Parathyroid adenoma (tissue), 2 donors: ENCODE measurements at regions not wholly inside any gene's neighbourhood (a gene's known extent, or its start where the extent isn't known, plus 50 kb on each side); places are given as distances from the start of the nearest gene placed in this dataset.

Source experiments
- H2AFZ ChIP-seq: fragments of 300-600 bp; sonication (generic); one replicate; pipeline ENCODE4 v1.7.0; 2017; ENCODE audit warnings: antibody characterized with exemption, mild to moderate bottlenecking
- H3K27ac ChIP-seq: fragments of 300-600 bp; sonication (generic); one replicate; pipeline ENCODE4 v1.7.0; 2017
- H3K27me3 ChIP-seq: fragments of 300-600 bp; sonication (generic); one replicate; pipeline ENCODE4 v1.7.0; 2017; ENCODE audit warnings: low read length; ENCODE audit not compliant: control insufficient read depth, insufficient read depth
- H3K36me3 ChIP-seq: fragments of 300-600 bp; sonication (generic); one replicate; pipeline ENCODE4 v1.7.0; 2017; ENCODE audit warnings: low read length; ENCODE audit not compliant: control insufficient read depth, insufficient read depth
- H3K4me1 ChIP-seq: fragments of 300-600 bp; sonication (generic); one replicate; pipeline ENCODE4 v1.7.0; 2017; ENCODE audit warnings: control low read depth
- H3K4me2 ChIP-seq: fragments of 300-600 bp; sonication (generic); one replicate; pipeline ENCODE4 v1.7.0; 2017; ENCODE audit warnings: low read length
- H3K4me3 ChIP-seq: fragments of 300-600 bp; sonication (generic); one replicate; pipeline ENCODE4 v1.7.0; 2017; ENCODE audit warnings: low read depth, low read length
- H3K79me2 ChIP-seq: fragments of 300-600 bp; sonication (generic); one replicate; pipeline ENCODE4 v1.7.0; 2017; ENCODE audit warnings: control low read depth
- H3K9ac ChIP-seq: fragments of 300-600 bp; sonication (generic); one replicate; pipeline ENCODE4 v1.7.0; 2017; ENCODE audit warnings: mild to moderate bottlenecking
- H3K9me3 ChIP-seq: fragments of 300-600 bp; sonication (generic); one replicate; pipeline ENCODE4 v1.7.0; 2017; ENCODE audit warnings: low read length; ENCODE audit not compliant: control insufficient read depth
- TF ChIP-seq, protein P1 (sequence below): fragments of 300-600 bp; sonication (generic); IDR thresholded peaks from one replicate; pipeline ENCODE4 v1.7.0; 2017; ENCODE audit warnings: antibody characterized with exemption, mild to moderate bottlenecking
- donor health status: primary hyperparathyroidism.

DNA sequence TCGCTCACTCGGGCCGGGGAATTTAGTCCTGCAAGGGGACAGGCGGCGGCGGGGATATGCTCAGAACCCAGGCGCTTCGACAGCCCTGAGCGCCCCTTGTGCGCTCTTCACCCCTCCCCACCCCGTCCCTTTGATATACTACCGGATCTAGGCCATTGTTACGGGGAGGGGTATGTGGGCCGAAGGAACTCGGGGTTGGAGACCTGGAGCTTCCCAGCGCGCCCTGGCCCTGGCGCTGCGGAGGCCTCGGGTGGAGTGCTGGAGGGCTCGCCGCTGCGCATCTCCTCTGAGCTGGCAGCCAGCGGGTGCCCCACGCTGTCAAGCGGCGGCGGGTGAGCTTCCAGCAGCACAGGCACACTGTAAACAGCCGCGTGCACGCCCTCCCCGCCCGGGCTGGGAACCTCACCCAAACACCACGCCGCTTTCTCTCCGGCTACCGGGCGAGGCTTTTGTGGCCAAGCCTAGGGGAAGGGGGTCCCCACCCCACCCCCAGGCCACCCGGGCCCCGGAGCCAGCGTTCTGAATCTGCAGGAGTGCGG is 54.5 kb upstream of the BCOR start:
- H3K27me3 ChIP-seq, result no peaks in the 10 kb centered on the region
- TF ChIP-seq, protein P1, sequence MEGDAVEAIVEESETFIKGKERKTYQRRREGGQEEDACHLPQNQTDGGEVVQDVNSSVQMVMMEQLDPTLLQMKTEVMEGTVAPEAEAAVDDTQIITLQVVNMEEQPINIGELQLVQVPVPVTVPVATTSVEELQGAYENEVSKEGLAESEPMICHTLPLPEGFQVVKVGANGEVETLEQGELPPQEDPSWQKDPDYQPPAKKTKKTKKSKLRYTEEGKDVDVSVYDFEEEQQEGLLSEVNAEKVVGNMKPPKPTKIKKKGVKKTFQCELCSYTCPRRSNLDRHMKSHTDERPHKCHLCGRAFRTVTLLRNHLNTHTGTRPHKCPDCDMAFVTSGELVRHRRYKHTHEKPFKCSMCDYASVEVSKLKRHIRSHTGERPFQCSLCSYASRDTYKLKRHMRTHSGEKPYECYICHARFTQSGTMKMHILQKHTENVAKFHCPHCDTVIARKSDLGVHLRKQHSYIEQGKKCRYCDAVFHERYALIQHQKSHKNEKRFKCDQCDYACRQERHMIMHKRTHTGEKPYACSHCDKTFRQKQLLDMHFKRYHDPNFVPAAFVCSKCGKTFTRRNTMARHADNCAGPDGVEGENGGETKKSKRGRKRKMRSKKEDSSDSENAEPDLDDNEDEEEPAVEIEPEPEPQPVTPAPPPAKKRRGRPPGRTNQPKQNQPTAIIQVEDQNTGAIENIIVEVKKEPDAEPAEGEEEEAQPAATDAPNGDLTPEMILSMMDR, result no peak
- no peaks in the 10 kb centered on the region for H3K4me1 ChIP-seq
- H3K9me3 ChIP-seq, result no peaks in the 10 kb centered on the region
- peak overlapping the region; percentile 79 for H3K4me2 ChIP-seq
- H2AFZ ChIP-seq, result no peak overlapping the region
- no peaks in the 10 kb centered on the region for H3K79me2 ChIP-seq
- no peaks in the 10 kb centered on the region for H3K36me3 ChIP-seq
- H3K4me3 ChIP-seq, result peak overlapping the region; percentile 42
- H3K9ac ChIP-seq, result no peak overlapping the region
- H3K27ac ChIP-seq, result no peak overlapping the region

DNA sequence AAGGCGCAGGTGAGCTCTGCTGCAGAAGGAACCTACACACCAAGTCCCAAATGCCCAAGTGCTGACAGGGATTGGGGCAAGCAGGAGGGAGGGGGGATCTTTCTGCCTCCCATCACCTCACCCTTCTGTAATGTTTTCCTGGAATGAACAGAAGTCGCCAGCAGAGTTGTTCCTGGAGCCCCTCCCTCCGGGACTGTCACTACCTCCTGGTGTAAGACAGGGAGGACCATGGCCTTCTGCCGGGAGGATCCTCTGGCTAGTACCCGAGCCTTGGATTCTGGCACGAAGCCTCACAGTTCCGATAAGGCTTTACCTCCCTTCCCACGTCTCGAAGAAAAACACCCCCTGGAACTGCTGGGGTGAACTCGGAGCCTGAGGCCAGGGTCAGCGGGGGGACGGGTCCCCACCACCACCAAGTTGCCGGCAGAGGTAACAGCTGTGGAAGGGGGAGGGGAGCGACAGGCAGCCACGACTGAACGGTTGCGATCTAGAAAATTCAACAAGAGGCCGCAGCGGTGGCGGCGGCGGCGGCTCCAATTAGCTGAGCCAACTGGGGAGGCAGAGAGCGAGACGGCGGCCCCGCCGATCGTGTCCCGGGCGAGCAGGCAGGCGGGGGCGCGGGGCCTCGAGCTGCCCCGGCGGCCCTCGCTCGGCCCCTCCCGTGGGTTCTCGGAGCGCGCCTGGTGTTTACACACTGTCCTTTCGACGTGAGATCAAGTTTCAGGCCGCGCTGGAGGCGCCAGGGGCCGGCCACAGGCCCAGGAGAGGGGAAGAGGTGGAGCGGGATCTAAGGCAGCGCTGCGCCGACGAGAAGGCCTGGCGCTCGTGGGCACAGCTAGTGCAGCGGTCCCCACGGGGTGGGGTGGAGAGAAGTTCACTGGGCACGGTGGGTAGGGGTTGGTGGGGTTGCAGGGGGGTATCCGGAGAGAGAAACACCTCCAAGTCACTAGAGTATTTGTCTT is 53.7 kb upstream of the BCOR start:
- Histone ChIP-seq H3K79me2 (no peaks in the 10 kb centered on the region), H2AFZ (no peak overlapping the region), H3K36me3 (no peaks in the 10 kb centered on the region), H3K4me3 (no peak overlapping the region), H3K9me3 (no peaks in the 10 kb centered on the region), H3K4me1 (no peaks in the 10 kb centered on the region), H3K27me3 (no peaks in the 10 kb centered on the region), H3K9ac (no peak overlapping the region), H3K4me2 (peak overlapping the region; percentile 42), H3K27ac (no peak overlapping the region)
- TF ChIP-seq, protein P1, result no peak

DNA sequence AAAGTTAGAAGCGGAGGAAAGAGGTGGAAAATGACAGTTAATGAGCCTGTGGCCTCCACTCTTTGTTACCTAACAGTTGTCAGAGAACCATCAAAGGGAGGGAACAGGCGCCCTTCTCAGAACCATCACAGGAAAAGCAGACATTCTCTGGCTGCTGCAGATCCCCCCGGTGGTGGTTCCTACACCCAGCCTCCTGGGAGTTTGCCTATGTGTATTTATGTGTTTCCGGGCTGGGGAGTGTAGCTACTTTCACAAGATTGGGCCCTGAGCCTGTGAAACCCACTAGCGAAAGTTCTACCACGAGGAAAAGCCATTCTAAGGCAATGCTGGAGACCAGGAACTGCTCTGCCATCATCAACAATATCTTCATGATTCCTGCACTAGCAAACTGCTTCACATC is 52.7 kb upstream of the BCOR start:
- H3K9me3 ChIP-seq, result no peaks in the 10 kb centered on the region
- no peak overlapping the region for H3K4me2 ChIP-seq
- no peaks in the 10 kb centered on the region for H3K27me3 ChIP-seq
- no peak overlapping the region for H3K9ac ChIP-seq
- TF ChIP-seq, protein P1, result no peak
- H2AFZ ChIP-seq, result no peak overlapping the region
- no peaks in the 10 kb centered on the region for H3K4me1 ChIP-seq
- H3K36me3 ChIP-seq, result no peaks in the 10 kb centered on the region
- no peaks in the 10 kb centered on the region for H3K79me2 ChIP-seq
- H3K4me3 ChIP-seq, result no peak overlapping the region
- no peak overlapping the region for H3K27ac ChIP-seq

DNA sequence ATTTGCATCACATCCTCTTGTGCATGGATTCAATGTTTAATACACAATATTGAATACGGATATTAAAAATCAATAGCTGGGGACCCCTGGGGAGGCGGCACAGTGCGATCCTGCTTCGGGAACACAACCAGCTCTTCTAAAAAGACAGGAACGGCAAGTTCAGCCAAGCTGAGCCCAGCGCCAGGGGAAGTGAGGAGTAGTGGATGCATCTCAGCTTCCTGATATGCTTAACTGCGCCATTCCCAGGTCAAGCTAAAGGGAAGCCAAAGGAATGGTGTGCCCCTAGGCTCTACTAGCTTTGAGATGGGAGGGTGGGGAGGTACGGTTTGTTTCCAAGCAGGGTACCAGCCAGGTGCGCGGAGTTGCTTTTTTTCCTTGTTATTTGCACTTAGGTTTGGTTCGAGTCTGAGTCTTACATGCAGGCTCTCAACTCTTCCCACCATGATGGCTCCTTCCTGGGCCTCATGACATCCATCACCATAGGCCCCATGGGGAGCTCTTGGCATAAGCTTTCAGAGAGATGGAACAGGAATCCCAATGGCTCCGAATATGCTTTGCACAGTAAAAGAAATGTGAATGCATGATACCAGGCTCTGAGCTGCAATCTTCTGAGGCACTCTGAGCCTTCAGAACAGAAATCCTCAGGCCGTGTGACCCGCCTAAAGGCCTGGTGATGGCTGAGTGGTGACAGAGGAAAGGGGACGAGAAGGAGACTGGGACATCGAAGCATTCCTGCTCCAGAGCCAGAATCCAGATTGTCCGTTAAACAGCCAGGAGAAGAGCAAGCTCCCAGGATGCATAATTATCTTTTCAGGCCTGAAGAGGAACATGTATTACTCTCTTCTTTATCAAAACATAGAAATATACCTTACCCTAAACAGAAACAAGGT is 51.8 kb upstream of the BCOR start:
- Histone ChIP-seq H3K4me3 (no peak overlapping the region), H3K27ac (no peak overlapping the region), H3K9me3 (no peaks in the 10 kb centered on the region), H3K79me2 (no peaks in the 10 kb centered on the region), H3K4me2 (no peak overlapping the region), H3K36me3 (no peaks in the 10 kb centered on the region), H3K9ac (no peak overlapping the region), H3K4me1 (no peaks in the 10 kb centered on the region), H2AFZ (no peak overlapping the region), H3K27me3 (no peaks in the 10 kb centered on the region)
- TF ChIP-seq, protein P1, result no peak
